ENCODE measurements at regions not wholly inside any gene's neighbourhood (a gene's known extent, or its start where the extent isn't known, plus 50 kb on each side); places are given as distances from the start of the nearest gene placed in this dataset.

DNA sequence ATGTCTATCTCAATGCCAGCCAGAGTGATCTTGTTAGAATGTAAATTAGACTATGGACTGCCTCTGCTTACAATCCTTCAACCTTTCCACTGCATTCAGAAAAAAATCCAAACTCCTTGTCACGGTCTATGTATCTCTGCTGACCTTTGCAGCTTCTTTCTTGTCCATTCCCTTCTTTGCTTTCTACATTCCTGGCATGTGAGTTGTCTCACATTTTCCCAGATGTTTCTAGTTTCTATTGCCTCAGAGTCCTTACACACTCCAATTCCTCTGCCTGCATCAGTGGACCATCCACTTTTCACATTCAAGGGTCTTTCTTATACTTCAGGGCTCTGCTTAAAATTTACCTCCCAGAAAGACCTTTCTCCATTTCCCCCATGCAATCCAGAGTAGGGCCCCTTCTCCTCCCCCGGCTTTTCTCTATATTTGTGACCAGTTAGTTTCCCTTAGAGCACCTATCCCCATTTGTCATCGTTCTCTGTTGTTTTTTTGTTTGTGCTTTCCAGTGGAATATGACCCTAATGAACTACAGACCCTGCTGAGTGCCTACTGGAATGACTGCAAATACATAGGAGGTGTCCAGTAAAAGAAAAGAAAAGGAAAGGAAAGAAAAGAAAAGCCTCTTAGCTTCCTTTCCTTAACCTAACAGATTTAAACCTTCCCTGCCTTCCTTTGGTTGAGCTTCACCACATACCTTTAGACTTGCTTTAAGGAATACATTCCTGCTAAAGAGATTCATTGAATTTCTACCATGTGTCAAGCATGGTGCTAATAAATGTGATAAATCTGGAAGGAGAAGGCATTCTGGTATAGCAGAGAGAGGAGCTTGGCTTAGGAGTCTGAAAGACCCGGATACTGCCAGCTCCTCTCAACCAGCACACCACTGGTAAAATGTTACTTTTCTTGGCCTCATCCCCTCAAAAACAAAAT is 102.0 kb downstream of the DIRAS3 start:
- Histone ChIP-seq H3K36me3 (no peaks in the 10 kb centered on the region), H3K4me3 (no peak overlapping the region), H3K9me3 (no peaks in the 10 kb centered on the region), H3K27ac (no peak overlapping the region), H3K4me1 (no peaks in the 10 kb centered on the region), H3K27me3 (no peaks in the 10 kb centered on the region)
- no peak for TF ChIP-seq CTCF (IDR thresholded peaks at IDR 0.05)
- intact Hi-C loops (cut with DNase I): no loop called here
- no peak for DNase-seq (ENCODE audit: low spot score in 2 of 2)

DNA sequence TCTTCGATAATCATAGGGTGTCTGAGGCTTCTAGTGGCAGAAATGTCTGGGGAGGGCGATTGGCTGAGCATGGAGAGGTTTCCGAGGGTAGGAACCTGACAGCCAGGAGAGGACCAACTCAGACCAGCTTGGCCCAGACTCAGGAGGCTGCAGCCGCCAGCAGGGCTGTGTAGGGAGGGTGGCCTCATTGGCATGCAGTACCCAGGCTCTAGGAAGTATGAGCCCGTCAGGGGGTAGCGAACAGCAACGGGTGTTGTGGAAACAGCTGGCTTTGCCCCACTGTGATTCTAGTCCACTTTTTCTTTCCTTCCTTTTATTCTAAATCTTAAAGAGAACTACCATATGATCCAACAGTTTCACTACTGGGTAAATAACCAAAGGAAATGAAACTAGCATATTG is 103.3 kb downstream of the DIRAS3 start:
- intact Hi-C loops (cut with DNase I): no loop called here
- Histone ChIP-seq H3K27ac (peak overlapping the region; percentile 49 to 50), H3K4me3 (peak overlapping the region in 1 of 2 donors; percentile 24), H3K27me3 (no peaks in the 10 kb centered on the region), H3K9me3 (no peaks in the 10 kb centered on the region), H3K4me1 (no peaks in the 10 kb centered on the region), H3K36me3 (no peaks in the 10 kb centered on the region)
- TF ChIP-seq CTCF (IDR thresholded peaks at IDR 0.05): no peak
- no peak for DNase-seq (ENCODE audit: low spot score in 2 of 2)

DNA sequence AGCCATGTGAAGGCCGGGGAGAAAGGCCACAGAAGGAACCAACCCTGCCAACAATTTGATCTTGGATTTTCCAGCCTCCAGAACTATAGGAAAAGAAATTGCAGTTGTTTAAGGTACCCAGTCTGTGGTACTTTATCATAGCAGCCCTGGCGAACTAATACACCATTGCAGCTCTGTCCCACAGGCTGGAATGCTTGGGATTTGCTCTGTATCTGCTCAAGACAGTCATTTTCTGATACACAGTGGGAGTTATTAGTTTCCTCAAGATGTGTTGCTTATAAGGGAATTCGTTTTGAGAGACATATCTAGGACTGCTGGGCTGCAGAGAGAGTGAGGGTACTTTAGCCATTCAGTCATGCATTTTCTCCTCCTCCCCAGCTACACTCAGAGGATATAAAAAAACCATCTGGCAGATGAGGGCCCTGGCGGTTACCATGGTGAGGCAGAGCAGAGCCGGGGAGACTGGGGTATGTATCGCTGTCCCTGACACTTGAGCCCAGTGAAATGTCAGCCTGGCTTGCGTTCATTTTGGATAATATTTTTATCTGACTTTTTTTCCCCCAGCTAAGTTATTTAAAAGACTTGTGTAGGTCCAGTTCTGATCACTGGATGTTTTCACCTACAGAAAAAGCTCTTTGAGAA is 104.6 kb downstream of the DIRAS3 start:
- Histone ChIP-seq H3K9me3 (no peaks in the 10 kb centered on the region), H3K36me3 (no peaks in the 10 kb centered on the region), H3K4me3 (no peak overlapping the region), H3K27ac (peak overlapping the region in 1 of 2 donors; percentile 23), H3K4me1 (no peaks in the 10 kb centered on the region), H3K27me3 (no peaks in the 10 kb centered on the region)
- intact Hi-C loops (cut with DNase I): no loop called here
- TF ChIP-seq CTCF (IDR thresholded peaks at IDR 0.05): no peak
- DNase-seq (ENCODE audit: low spot score in 2 of 2): no peak

- intact Hi-C loops (cut with DNase I): no loop called here
These were observed 108.2 kb downstream of the DIRAS3 start for GRCh38 chr1:67942274-67942673.

DNA sequence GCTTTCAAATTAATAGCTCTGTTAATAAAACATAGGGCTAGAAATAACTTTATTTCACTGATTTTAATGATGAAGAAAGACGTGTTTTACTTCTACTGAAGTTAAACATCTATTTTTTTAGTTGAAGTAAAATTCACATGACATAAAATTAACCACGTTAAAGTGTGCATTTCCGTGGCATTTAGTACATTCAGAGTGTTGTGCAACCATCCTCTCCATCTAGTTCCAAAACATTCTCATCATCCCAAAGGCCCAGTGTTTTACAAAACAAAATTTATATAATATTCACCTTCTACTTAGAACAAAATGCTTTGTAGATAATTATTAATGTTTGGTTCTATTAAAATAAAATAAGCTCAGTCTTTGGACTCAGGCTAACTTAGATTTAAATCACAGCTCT is 108.5 kb upstream of the GNG12 start:
- Histone ChIP-seq H3K4me3 (no peak overlapping the region), H3K27ac (no peak overlapping the region), H3K4me1 (no peaks in the 10 kb centered on the region), H3K27me3 (no peaks in the 10 kb centered on the region), H3K9me3 (no peaks in the 10 kb centered on the region), H3K36me3 (no peaks in the 10 kb centered on the region)
- TF ChIP-seq CTCF (IDR thresholded peaks at IDR 0.05): no peak
- intact Hi-C loops (cut with DNase I): no loop called here
- DNase-seq (ENCODE audit: low spot score in 2 of 2): no peak

More at GRCh38 chr1:67942274-67942673, 108.2 kb downstream of the DIRAS3 start:
- Histone ChIP-seq H3K9me3 (no peaks in the 10 kb centered on the region), H3K36me3 (no peaks in the 10 kb centered on the region), H3K27ac (no peak overlapping the region), H3K4me1 (no peaks in the 10 kb centered on the region), H3K4me3 (no peak overlapping the region), H3K27me3 (no peaks in the 10 kb centered on the region)
- no peak for TF ChIP-seq CTCF (IDR thresholded peaks at IDR 0.05)
- DNase-seq (ENCODE audit: low spot score in 2 of 2): no peak

Measured in ascending aorta (tissue), 2 donors.